GM18858 (cell line): ENCODE measurements at regions not wholly inside any gene's neighbourhood (a gene's known extent, or its start where the extent isn't known, plus 50 kb on each side); places are given as distances from the start of the nearest gene placed in this dataset.
"Not testable (repeated sequence)": the region's sequence is repeated elsewhere in the genome, so short reads cannot be mapped to it uniquely, and the experiment has no call there.

Source experiments
- ATAC-seq: cut with Tn5 transposase; IDR thresholded peaks from one replicate; pipeline ENCODE4 v1.9.1; 2021; ENCODE audit not compliant: unreplicated experiment

DNA sequence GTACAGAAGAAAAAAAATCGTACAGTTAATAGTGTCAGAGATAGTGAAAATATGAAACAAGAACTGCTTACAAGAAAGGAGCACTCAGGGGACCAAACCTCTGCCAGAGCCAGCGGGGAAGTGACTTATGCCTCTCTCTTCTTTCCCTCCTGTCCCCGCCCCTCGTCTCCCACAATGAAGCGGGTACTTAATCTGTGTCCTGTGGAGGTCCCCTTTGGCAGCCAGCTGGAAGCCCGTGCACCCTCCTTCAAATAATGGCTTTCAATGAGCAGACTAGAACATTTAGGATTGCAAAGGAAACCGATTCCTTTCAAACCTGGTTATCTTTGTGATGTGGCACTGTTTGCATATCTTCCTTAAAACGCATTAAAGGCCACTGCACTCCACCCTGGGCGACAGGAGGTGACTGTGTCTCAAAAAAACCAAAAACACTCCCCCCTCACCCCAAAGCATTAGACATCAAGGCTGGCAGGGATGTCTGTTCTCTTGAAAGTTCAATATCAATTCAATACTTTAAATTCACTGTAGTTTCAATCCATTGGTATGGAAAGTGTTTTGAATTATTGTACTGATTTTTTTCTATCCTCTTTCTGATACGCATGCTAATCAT lies 51.7 kb downstream of the PPIAL4C start:
- not testable (repeated sequence) for ATAC-seq

GRCh38 chr1:149636286-149637122 lies 52.9 kb downstream of the PPIAL4C start:
- peak; percentile 67 for ATAC-seq

DNA sequence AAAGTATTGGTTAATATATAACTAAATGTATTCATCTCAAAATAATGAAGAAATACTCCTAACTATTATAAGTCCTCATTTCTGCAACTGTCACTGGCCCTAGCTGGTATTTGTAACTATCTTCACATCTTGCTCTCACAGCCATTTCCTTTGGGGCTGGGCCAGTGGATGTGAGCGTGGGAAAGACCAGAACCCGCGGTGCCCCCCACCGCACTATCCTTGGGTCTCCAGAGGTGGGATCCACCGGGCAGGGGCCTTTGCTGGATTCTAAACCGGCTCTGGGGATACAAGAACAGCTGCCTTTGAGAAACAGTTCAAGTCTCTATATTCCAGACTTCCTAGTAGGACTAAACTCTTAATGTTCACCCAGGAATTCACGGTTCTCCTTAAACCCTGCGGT lies 54.8 kb downstream of the PPIAL4C start:
- ATAC-seq, result not testable (repeated sequence)

- ATAC-seq, result not testable (repeated sequence)
Measured at GRCh38 chr1:149638901-149639658, 55.4 kb downstream of the PPIAL4C start.

DNA sequence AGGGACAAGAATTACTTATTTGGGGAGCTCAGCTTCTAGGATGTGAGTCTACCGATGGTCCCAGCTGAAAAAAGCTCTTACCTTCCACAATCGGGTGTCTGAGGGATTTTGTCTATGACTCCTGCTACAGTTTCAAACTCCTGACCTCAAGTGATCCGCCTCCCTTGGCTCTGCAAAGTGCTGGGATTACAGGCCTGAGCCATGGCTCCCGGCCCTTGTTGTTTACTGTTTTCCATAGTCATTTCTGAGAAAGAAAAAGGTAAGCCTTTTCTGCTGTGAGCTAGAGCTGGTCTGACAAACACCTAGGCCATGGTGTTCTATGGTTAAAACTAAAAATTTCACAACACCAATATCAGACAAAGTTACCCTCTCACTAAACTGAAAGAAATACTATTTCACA lies 57.5 kb downstream of the PPIAL4C start:
- not testable (repeated sequence) for ATAC-seq

- not testable (repeated sequence) for ATAC-seq
Measured at GRCh38 chr1:149644818-149645217, 61.2 kb downstream of the PPIAL4C start.

- ATAC-seq, result not testable (repeated sequence)
Measured at GRCh38 chr1:149646360-149647017, 62.8 kb downstream of the PPIAL4C start.

- not testable (repeated sequence) for ATAC-seq
Measured at GRCh38 chr1:149647018-149647373, 63.3 kb downstream of the PPIAL4C start.

DNA sequence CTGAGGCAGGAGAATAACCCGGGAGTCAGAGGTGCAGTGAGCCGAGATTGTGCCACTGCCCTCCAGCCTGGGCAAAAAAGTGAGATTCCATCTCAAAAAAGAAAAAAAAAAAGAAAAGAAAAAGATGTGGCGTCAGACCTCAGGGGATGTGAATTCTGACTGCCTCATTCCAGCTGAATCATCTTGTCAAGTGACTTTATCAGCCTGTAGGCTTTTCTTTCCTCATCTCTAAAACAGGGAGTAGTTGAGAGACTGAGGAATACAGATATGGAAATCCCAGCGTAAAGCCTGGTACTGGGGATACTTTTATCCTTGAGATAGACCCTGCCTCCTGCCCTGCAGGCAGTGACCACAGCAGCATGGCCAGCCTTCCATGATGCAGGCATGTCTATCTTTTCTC lies 74.1 kb downstream of the PPIAL4C start:
- ATAC-seq, result not testable (repeated sequence)

GRCh38 chr1:149658175-149658574 lies 74.5 kb downstream of the PPIAL4C start:
- not testable (repeated sequence) for ATAC-seq

DNA sequence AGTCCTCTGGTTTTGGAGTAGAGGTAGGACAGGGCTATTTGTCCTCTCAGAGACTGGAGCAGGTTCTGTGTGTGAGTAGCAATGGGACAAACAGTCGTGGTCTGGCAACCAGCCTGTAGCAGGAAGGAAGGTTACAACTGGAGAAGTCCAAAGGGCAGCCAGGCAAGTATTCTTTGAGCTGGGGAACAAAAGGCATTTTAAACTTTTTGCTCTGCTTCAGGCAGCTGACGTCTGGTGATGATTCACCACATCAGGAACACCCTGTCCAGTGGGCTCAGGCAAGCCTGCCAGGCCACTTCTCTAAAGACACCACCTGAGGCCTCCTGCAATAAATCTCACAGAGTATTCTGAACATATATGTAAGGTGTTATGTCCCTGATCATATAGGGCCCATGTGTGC lies 81.0 kb downstream of the PPIAL4C start:
- not testable (repeated sequence) for ATAC-seq

DNA sequence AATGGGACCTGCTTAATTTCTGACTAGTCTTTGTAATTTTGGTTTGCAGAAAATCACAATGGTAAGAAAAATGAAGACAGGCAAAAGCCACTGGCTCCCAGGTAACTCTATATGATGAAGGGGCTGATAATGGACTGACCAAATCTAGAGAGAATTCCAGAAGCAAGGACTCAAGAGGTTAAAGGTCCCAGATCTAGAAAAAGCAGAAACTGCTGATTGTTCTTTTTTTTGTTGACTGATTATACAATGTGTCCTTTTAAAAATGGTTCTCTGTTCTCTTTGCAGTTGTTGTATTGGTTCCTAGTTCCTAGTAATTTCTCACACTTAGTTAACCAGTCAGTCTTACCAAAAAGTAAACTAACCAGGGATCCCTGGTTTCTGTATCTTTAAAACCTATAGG lies 81.4 kb downstream of the PPIAL4C start:
- ATAC-seq, result not testable (repeated sequence)

DNA sequence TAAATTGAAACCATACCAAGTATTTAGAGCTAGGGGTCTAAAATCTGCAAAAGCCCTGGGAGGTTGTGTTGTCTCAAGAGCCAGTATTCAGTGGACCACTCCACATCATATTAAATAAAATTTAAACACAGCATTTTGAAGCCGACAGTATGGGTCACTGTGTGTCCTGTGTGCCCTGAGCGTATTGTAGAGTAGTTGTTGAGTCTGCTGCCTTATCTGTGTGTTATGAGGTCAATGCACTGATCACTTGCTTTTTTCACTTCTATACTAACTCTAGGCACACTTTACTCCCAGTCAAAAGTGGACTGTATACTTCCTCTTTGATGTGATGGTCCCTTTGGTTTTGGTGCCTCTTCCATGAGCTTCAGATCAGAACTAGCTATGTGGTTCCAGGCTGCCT lies 81.9 kb downstream of the PPIAL4C start:
- not testable (repeated sequence) for ATAC-seq

DNA sequence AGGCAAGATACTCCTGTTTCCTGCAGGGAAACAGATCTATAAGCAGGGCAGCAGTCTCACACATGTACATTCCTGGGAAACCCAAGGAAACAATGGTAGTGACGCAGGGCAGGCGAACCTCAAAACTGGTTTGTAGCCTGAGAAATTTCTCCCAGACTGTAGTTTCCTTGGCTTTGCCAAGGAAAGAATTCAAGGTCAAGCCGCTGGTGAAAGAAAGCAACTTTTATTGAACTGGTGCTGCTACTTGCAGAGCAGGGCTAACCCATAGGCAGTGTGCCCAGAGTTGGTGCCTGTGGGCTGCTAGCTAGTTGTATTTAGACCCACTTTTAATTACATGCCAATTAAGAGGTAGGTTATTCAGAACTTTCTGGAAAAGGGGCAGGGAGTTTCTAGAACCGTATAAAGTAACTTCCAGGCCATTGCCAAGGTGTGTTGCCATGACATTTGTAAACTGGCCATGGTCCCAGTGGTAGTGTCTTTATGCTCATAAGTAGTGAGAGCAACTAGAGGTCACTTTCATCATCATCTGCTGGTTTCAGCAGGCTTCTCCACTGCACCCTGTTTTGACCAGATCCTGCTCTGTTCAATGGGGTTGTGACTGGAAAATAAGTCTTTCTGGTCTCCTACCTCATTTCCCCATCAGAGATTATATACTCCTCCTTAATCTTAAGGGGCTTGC lies 89.7 kb downstream of the PPIAL4C start:
- ATAC-seq, result not testable (repeated sequence)

DNA sequence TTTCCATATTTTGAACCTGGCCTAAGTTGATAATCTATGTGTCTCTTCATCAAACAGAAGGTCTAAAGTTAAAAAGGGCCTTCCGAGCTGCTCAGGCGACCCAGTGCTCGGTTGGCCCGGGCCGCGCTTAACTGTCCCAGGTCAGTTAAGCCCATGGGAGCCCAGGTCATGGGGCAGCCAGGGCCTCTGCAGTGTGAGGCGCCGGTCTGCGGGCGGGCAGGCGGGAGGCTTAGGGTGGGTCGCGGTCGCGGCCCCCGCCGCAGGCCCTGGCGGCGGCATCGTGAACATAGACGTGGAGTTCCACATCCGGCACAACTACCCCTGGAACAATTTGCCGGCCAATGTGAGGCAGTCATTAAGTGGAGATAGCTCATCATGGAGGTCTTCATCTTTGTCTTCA lies 91.3 kb downstream of the PPIAL4C start:
- not testable (repeated sequence) for ATAC-seq

- not testable (repeated sequence) for ATAC-seq
Measured at GRCh38 chr1:149677359-149677758, 93.7 kb downstream of the PPIAL4C start.

DNA sequence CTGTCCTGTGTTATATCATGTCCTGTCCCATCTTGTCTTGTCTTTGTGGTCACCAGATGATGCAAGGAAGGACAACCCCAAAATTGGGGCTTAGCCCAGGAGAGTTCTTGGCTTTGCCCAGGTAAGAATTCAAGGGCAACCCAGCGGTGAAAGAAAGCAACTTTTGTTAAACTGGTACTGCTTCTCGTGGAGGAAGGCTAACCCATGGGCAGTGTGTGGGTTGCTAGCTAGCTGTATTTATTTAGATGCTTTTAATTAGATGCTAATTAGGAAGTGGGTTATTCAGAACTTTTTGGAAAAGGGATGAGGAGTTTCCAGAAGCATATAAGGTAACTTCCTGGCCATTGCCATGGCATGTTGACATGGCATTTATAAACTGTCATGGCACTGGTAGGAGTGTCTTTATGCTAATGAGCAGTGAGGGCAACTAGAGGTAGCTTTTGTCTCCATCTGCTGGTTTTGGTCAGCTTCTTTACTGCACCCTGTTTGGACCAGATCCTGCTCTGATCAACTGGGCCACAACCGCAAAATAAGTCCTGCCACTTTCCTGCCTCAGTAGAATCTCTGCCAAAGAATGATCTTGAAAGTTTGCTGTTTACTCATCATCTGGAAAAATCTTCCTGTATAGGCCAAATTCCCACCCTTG lies 95.8 kb upstream of the FCGR1A start:
- peak; percentile 55 for ATAC-seq

- ATAC-seq, result not testable (repeated sequence)
Measured at GRCh38 chr1:149691399-149691798, 91.1 kb upstream of the FCGR1A start.

DNA sequence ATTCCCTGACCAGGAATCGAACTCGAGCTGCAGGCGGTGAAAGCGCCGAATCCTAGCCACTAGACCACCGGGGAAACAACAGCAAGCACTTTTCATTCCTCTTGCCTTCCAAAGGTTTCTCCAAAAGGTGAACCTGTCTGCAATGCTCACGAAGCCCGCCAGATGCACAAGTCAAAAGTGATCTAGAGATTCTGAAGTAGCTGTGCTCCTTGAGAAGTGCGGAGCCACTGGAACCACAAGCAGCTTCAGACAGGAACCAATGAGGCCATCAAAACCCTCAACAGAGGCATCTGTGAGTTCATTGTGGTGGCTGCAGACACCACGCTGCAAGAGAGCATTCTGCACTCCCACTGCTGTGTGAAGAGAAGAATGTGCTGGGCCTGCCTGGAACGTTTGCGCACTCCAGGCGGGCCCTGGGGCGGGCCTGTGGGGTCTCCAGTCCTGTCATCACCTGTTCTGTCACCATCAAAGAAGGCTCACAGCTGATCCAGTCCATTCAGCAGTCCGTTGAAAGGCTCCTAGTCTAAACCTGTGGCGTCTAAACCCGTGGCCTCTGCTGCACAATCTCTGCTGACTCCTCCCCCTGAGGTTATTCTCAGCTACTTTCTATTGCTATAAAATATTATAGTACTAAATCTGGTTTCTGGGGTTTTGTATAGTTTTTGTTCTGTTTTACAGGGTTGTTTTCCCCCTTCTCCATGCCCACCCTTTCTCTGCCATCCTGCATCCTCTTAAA lies 89.5 kb upstream of the FCGR1A start:
- ATAC-seq, result not testable (repeated sequence)
